B cell (primary cell): ENCODE measurements at regions not wholly inside any gene's neighbourhood (a gene's known extent, or its start where the extent isn't known, plus 50 kb on each side); places are given as distances from the start of the nearest gene placed in this dataset.

ENCODE experiments used
- CTCF ChIP-seq: fragments of 200-600 bp; IDR thresholded peaks from one replicate; pipeline ENCODE4 v1.8.0; 2022; ENCODE audit warnings: antibody characterized with exemption, mild to moderate bottlenecking
- EZH2 ChIP-seq: IDR thresholded peaks from 2 replicates; pipeline ENCODE4 v1.6.1; 2012; ENCODE audit warnings: borderline replicate concordance, low read depth, mild to moderate bottlenecking, moderate library complexity, low read length; ENCODE audit not compliant: insufficient read depth, poor library complexity, severe bottlenecking

GRCh38 chr1:101298663-101299062, 61.8 kb downstream of the S1PR1 start:
- TF ChIP-seq CTCF (no peak), EZH2 (no peak)
